GM21619 (cell line): ENCODE measurements at regions not wholly inside any gene's neighbourhood (a gene's known extent, or its start where the extent isn't known, plus 50 kb on each side); places are given as distances from the start of the nearest gene placed in this dataset.
"Not testable (repeated sequence)": the region's sequence is repeated elsewhere in the genome, so short reads cannot be mapped to it uniquely, and the experiment has no call there.

ENCODE experiments used
- ATAC-seq: cut with Tn5 transposase; IDR thresholded peaks from one replicate; pipeline ENCODE4 v1.9.1; 2021; ENCODE audit not compliant: unreplicated experiment

DNA sequence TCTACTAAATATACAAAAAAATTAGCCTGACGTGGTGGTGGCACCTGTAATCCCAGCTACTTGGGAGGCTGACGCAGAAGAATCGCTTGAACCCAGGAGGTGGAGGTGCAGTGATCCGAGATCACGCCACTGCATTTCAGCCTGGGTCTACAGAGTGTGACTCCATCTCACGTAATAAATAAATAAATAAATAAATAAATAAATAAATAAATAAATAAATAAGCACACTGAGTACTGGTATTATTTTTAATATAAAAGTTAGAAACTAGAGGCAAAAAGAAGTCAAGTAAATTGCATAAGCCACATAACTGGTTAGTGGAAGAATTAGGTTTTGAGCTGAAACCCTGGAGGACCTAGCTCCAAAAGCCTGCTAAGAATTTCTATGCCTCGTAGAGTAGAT lies 1262.7 kb upstream of the PABPC4L start:
- no peak for ATAC-seq

DNA sequence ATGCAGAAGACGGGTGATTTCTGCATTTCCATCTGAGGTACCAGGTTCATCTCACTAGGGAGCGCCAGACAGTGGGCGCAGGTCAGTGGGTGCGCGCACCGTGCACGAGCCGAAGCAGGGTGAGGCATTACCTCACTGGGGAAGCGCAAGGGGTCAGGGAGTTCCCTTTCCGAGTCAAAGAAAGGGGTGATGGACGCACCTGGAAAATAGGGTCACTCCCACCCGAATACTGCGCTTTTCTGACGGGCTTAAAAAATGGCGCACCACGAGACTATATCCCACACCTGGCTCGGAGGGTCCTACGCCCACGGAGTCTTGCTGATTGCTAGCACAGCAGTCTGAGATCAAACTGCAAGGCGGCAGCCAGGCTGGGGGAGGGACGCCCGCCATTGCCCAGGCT lies 1246.0 kb upstream of the PABPC4L start:
- not testable (repeated sequence) for ATAC-seq

DNA sequence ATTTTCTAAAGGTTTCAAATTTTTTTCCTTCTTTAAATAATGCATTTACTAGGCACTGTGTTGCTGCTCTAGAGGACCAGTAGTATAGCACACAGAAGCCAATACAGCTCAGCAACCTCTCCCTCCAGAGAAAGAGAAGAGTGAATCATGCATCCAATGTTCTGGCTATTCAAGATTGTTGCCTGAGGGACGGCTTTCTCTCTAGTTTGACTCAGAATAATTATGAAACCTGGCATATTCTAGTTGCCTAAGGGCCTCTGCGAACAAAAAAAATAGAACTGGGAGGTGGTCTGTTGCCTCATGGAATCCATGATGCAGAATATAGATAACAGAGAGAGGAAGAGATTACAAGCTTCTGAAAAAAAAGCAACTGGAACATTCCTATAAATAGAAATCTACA lies 1233.3 kb upstream of the PABPC4L start:
- ATAC-seq, result no peak

DNA sequence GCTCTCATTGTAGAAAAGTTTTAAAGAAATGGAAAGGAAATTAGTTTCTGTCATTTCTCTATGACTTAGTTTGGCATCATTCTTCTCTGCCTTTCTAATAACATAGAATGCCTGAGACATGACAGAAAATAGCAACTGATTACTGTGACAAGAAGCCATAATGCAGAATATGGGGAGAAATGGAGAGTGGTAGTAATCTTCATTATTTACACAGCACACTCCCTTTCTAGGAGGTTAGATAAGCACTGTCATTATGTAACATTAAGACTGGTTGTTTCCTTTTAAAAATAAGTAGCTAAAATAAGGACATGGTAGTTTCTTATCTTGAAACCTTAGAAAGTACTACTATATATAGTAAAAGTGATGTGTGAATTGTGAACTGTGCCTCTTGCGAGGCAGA lies 1227.9 kb upstream of the PABPC4L start:
- ATAC-seq, result no peak

DNA sequence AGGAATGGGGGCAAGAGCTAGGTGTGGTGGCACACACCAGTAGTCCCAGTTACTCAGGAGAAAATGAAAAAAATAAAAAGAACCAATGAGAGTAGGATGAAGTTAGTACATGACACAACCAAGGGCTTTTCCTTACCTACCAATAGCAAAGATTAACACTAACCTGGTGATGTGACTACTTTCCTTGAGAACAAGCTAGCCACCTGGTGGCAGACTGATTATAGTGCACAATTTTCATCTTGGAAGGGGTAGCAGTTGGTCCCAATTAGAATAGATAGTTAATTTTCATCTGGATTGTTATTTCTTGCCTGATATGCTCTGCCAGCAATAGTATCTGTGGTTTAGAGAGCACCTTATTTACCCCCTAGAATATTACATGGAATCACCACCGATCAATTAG lies 1216.8 kb upstream of the PABPC4L start:
- ATAC-seq, result no peak

DNA sequence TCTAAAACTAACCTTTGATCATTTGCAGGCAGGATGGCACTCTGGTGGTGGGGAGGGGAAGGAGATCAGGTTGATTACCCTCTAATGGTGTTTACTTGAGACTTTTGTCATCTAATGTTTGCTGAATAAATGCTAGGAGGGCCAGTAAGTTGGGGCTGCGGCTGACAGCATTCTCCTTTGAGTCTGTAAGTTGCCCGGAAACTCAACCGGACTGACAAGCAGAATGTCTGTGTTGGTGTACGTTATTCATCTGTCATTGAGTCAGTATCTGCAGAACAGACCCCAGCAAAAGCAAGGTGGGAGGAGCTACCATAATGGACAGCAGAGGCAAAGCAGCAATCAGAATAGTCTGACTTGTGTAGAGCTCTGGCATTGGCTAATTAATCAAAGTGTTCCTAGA lies 1210.6 kb upstream of the PABPC4L start:
- ATAC-seq, result no peak

DNA sequence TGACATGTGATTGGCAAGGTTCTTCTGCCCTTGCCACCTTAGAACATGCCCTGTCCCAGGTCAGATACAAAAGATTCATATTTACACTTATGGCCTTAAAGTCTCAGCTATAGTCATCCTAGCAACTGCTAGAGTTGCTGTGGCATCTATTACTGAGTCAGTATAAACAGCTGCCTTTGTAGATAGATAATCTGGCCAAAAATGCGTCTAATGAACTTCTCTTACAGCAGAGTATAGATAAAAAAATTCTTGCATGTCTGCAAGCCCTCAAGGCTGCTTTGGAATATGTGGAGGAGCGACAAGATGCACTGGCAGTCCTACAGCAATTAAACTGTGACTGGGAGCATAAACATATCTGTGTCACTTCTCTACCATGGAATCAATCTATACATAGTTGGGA lies 1209.7 kb upstream of the PABPC4L start:
- ATAC-seq, result no peak

DNA sequence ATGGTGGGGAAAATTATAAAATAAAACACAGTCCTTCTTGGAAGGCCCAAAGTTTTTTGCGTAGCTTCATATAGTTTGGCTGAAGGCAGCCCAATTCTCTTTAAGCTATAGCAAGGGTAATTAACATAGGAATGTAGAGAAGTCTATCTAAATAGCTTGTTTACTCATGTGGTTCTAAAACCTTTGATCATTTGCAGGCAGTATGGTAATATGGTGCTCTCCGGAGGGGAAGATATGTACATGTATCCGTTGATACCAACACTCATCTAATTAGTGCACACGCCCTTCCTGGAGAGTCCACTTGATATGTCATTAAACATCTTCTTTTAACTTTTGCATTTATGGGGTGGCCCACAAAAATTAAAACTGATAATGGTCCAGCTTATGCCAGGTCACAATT lies 1207.7 kb upstream of the PABPC4L start:
- not testable (repeated sequence) for ATAC-seq

GRCh38 chr4:135408109-135408508 lies 1206.5 kb upstream of the PABPC4L start:
- ATAC-seq, result no peak

- ATAC-seq, result not testable (repeated sequence)
Observed at GRCh38 chr4:135406597-135406996, 1205.0 kb upstream of the PABPC4L start.

DNA sequence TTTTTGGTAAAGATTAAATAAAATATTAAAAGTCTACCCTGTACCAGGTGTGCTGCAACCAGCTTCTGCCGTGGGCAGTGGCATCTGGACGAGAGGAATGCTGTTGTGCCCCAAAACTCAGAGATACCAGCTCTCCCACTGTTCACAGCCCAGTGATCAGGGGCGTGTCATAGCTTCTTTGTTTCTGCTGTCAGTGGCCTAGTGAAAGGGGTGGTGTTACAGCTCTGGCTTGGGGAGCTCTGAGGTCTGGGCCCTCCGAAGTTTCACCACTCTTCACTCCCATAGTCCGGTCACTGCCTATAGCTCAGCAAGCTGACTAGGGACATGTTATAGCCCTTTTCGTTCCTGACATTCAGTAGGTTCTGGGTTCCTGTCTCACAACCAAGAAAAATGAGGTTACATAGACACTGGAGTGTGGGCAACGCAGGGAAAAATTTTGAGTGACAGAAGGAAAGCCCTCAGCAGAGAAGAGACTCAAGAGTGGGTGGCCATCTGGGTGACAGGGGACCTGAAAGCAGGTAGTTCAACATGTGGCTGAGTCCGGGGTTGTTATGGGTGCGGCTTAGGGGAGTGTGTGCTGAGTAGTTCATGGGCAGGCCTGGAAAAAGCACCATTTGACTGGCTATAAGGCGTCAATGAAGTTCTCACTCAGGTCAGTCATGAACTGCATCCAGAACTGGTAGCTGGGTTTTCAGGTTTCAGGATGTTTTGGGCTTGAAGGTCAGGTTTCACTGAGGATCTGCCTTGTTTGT lies 1184.4 kb upstream of the PABPC4L start:
- no peak for ATAC-seq

GRCh38 chr4:135383356-135384288 lies 1182.0 kb upstream of the PABPC4L start:
- ATAC-seq, result no peak

DNA sequence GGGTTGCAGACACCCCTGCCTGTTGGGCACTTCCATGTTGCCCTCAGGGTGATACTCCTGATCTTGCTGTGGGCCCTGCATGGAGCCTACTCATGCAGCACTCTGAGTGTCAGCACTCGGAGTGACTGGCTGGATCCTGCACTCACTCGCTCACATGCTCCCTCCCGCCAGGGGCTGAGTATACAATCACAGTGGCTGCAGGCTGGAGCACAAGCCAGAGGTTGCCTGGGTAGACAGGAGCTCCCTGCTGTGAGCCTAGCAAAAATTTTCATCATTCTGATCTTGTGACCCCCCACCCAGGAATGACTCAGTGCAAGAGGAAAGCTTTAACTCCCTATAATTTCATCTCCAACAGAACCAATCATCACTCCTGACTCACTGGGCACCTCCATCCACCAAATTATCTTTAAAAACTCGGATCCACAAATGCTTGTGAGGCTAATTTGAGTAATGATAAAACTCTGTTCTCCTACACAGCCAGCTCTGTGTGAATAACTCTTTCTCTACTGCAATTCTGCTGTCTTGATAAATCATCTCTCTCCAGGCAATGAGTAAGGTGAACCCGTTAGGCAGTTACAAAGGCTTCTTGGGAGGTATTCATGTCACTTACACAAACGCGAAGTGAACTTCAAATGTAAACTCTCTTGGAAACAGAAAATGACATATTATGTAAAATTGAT lies 1180.8 kb upstream of the PABPC4L start:
- no peak for ATAC-seq

GRCh38 chr4:135372131-135372530 lies 1170.5 kb upstream of the PABPC4L start:
- no peak for ATAC-seq

DNA sequence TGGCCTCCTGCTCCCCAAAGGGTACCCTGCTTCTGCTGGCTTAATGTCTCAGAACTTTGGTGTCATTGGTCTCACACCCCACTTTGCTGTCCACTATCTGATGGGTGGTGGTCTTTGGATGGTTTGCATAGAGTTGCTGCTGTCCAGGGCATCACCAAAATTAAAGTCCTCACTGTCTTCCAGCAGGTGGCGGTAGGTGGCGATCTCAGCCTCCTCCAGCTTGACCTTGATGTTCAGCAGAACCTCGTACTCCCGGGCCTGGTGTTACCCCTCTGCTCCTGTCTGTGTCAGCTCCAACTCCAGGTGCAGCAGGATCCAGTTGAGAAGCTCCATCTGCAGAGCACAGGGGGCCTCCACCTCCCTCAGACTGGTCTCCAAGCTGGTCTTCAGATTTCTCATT lies 1169.5 kb upstream of the PABPC4L start:
- no peak for ATAC-seq

GRCh38 chr4:135368831-135369230 lies 1167.2 kb upstream of the PABPC4L start:
- ATAC-seq, result no peak

- ATAC-seq, result no peak
Observed at GRCh38 chr4:135365065-135365464, 1163.5 kb upstream of the PABPC4L start.

DNA sequence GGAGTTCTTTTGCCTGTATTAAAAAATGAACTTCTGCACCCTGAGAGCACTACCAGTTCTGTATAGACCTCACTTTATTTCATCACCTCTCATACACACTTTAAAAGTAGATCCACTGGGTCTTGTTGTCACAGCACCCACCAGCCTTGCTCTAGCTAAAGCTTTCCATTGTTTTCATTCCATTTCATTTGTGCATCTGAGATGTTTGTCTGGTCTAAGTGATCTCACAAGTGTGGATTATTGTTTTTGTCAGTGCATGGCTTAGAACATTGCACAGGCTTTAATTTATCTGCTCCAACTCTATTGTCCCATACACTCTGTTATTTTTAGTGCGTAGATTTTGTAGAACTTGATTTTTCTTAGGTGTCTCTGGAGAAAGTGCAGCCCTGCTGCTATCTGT lies 1157.5 kb upstream of the PABPC4L start:
- no peak for ATAC-seq

DNA sequence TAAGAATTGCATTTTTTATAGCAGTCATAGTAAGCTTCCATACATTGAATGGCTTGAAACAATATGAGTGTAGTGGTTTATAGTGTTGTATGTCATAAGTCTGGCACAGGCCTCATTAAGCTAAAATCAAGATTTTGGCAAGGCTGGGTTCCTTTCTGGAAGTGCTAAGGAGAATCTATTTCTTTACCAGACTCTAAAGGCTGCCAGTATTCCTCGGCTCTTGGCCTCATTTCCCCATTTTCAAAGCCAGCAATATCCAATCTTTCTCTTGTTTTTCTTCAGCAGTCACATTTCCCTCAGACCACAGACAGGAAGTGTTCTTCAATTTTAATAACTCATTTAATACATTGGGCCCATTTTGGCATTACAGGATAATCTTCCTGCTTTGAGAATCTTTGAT lies 1155.5 kb upstream of the PABPC4L start:
- no peak for ATAC-seq

GRCh38 chr4:135354876-135355275 lies 1153.3 kb upstream of the PABPC4L start:
- ATAC-seq, result no peak

GRCh38 chr4:135353008-135353407 lies 1151.4 kb upstream of the PABPC4L start:
- ATAC-seq, result no peak

- ATAC-seq, result no peak
Observed at GRCh38 chr4:135344492-135344891, 1142.9 kb upstream of the PABPC4L start.
